HG03045 (cell line): ENCODE measurements at regions not wholly inside any gene's neighbourhood (a gene's known extent, or its start where the extent isn't known, plus 50 kb on each side); places are given as distances from the start of the nearest gene placed in this dataset.

Experiments used
- ATAC-seq: cut with Tn5 transposase; IDR thresholded peaks from one replicate; pipeline ENCODE4 v1.9.1; 2021; ENCODE audit warnings: mild to moderate bottlenecking, moderate library complexity; ENCODE audit not compliant: unreplicated experiment

DNA sequence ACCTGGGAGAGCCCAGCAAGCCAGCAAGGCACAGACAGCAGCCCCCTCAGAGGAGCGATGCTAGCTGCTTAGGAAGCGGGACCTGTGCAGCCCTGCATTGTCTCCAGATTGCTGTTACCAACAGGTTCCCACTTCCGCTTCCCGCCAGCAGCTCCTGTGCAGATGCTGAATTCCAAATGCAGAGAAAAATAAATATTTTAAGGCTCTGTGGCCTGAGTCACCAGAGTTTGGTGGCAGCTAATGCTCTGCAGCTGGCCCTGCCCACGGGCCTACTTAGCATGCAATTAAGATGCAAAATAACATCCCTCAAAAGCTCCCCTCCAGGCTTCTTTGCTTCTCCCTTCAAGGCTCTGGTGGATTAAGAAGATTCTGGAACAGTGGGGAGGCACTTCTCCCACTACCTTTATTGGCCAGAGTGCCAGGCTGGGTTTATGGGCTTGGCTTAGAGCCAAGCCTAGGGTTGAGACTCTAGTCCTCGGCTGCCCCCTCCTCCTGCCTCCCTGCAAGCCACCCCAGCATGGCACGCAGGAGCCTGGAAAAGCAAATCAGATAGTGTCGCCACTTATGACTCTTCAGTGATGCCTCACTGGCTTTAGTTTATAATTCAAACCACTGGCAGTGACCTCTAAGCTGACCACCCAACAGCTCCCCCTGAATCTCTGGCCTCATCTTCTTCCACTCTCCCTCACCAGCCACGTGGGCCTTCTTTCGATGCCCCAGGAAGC lies 207.1 kb upstream of the ZC3H12A start:
- ATAC-seq, result no peak

DNA sequence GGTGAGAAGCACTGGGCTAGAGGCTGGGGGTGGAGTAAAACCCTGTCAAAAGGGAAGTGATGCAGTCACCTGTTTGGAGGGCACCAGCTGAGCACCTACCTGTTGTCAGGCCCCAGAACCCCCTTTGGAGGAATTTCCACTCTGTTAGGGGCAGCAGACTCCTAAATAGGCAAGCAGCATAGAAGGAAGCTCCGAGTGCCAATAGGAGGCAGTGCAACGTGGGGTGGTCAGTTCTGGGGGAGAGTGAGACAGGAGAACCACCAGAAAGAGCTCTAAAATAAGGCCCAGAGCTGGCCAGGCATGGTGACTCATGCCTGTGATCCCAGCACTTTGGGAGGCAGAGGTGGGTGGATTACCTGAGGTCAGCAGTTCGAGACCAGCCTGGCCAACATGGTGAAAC lies 203.7 kb upstream of the ZC3H12A start:
- ATAC-seq, result no peak

DNA sequence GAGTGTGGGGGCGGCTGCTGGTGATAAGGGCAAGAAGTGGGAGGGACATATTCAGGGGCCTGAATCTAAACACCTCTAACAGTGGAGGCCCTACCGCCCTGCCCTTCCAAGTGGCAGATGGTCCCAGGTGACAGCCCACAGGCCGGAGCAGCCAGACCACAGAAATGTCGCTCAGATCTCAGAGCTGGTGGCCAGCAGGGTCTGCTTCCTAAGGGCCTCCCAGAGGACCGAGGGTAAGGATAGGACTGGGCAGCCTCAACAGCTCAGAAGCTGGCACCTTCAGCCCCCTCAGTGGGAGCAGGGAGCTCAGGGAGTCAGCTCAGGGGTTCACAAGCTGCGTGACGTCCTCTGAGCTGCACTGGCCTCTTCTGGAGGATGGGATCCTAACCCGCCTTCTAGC lies 201.8 kb upstream of the ZC3H12A start:
- no peak for ATAC-seq

DNA sequence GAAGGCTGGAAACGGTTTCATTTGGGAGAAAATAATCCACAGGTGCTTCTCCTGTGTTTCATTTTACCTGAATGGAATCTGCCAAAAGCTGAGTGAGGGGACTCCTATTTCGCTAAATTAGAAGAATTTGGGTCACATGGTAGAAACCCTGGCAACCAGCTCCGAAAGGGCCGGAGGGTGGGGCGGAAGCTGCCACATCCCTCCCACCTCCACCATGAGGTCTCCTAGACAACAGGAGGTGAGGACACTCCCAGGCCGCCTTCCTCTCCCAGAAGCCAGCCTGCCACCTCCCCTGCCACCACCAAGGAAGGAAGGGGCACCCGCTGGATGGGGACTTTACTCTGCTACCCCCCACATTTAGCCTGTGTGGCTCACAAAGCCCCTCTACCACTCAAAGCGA lies 199.9 kb upstream of the ZC3H12A start:
- no peak for ATAC-seq

DNA sequence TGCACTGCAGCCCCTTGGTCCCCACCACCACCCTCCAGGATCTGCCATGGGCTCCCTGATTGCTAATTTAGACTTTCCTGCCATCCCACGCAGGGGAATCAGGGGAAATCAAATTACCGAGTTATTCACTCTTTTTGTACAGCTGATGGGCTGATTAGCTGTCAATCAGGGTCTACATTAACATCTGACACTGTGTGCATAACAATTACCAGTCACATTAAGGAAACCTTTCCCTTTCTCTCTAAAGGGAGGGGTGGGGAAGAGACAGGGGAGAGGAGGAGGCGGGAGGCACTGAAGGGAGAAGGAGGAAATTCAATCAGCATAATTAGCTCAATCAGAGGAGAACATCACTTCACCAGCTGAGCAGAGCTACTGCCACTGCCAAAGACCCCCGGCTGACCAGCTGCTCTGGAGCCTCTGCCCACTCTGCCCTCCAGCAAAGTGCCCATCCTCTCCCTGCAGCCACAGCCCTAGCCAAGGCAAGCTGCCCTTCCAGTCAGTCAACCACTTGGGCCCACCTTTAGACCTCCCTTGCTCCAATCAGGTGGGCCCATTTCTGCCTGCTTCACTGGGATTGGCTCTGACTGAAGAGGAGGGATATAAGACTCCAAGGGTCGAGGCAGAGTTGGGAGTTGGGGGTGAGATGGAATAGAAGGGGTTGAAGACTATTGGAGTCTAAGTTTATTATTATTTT lies 199.3 kb upstream of the ZC3H12A start:
- ATAC-seq, result no peak

DNA sequence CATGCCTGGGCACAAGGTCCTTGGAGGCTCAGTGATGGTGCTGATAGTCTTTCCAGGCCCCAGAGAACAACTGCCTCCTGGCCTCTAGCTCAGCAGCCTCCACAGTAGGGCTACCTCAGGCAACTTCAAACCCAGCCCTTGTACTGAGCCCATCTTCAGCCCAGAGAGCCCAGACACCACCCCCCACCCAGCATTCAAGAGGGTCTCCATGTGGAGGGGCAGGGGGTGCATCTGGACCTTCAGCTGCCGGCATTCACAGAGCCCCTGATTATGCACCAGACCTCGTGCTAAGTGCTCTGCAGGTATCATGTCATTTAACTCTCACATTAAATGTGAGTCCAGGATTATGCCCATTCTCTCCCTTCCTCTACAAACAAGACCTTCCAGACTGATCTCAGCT lies 197.0 kb upstream of the ZC3H12A start:
- no peak for ATAC-seq

DNA sequence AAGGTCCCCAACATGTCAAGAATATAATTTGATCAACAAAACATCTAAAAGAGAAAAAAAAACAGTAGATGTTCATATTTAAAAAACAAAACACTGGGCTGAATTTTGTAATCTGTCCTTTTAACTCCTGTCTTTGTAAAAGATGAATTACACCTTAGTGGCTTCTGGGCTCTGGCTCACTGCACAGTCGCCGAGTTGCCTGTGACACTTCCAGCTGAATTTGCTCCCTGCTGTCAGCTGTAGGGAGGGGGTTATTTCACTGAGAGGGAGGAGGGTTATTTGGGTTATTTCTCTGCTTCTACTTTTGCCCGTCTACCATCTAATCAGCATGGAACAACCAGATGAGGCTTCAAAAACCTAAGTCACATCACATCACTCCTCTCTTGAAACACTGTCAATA lies 193.0 kb upstream of the ZC3H12A start:
- no peak for ATAC-seq

DNA sequence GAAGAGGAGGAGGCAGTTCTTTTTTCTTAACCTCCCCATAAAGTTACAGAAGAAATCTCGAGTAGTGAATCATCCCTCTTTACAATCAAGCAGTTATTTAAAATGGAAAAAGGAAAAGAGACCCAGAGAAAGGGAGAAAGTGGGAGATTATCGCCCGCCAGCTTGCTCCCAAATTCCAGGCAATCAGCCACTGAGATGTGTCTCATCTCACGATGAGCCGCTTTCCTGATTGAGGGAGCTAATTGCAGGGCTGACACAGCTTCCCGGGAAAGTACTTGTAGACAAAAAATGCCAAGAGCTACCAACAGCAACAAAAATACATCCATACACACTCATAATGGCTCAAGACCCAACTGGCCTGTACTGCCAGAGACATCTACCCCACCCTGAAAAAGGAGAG lies 191.6 kb upstream of the ZC3H12A start:
- ATAC-seq, result no peak

DNA sequence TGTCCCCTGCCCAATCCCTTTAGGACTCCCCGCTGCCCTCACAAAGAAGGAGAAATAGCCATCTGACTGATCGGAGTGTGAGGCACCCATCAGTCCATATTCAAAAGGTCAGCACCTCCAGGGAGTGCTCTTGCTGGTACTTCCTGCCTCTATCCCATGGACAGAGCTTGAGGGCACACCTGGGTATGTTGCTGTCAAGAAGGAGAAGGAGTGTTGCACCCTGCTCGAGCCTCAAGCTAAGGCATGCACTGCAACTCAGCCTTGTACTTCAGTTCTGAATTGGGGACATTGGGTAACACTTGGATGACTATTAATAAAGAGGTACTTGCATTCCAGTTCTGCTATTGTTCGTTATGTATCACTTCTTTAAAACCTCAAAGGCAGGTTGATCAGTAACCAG lies 190.3 kb upstream of the ZC3H12A start:
- ATAC-seq, result no peak

DNA sequence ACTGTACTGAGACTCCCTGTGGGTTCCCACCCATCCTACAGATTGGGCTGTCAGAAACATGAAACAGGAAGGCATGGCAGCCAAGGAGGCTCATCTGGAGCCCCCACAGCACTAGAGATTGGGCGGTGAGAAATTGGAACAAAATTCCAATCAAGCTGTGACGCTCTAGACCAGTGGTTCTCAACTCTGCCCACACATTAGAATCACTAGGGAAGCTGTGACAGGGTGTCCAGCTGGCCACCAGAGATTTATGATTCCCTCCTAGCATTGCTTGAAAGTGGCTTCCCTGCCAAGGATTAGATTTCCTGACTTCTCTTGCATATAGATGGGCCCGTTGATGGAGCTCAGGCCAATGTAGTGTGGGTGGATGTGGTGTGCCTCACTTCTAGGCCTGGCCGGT lies 187.5 kb upstream of the ZC3H12A start:
- no peak for ATAC-seq

DNA sequence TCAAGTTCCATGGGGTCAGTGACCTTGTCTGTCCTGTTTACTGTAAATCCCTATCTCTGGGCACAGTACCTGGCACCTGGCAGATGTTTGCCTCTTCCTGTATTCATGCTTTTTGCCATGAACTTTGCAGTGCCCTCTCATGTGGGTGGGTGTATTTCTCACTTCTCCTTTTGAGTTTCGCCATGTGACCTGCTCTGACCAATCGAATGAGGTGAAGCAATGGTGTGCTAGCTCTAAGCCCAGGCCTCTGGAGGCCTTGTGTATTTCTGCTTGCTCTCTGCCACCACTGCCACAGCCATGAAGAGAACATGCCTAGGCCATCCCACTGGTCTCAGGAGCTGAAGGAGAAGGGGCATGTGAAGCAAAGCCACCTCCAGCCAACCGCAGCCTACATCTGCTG lies 185.5 kb upstream of the ZC3H12A start:
- peak; percentile 95 for ATAC-seq

DNA sequence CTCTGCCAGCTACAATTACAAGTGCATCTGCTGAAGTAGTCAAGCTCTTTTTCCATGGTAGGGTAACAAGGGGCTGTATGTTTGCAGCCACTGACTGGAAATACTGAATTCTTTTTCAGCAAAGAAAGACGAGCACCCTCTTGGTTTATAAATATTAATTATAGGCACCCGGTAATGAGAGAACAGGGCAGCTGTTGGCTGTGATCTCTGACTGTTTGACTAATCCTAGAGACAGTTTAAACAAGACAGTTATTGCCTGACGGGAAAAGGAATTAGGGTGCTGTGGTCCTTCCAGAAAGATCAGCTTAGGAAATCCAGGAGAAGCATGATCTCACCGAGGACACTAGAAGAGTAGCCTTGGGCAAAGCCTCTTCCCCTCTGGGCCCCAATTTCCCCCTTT lies 183.7 kb upstream of the ZC3H12A start:
- ATAC-seq, result no peak

DNA sequence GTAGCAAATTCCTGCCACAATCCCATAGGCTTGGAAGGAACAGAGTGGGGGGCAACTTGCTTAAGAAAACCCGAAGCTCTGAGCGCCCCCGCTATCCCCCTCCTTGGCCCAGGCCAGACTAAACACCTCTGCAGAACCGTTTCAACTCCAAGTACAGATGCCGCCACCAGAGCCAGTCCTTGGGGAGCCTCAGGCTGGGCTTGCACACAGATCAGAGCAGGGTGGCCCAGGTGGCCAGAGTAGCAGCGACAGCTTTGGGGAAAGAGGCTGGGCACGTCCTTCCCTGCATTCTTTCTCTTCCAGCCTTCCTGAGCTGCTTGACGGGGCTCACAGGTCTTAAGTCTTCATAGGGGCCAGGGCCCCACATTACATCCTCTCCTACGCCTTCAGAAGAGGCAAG lies 181.6 kb upstream of the ZC3H12A start:
- ATAC-seq, result no peak

DNA sequence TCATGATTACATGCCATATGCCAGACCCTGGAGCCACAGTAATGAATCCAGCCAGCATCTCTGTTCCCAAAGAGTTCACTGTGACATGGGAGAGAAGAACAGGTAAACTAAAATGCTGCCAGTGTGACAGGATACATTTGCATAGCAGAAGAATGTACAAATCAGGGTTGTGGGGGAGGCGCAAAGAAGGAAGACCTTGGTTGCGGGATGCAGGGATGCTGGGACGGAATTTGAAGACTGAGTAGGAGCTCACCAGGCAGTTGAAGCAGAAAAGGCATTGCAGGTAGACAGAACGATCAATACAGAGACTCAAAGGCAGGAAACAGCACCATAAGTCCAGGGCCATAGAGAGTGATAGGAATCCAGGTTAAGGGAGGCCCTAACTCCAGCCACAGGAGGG lies 180.3 kb upstream of the ZC3H12A start:
- no peak for ATAC-seq

DNA sequence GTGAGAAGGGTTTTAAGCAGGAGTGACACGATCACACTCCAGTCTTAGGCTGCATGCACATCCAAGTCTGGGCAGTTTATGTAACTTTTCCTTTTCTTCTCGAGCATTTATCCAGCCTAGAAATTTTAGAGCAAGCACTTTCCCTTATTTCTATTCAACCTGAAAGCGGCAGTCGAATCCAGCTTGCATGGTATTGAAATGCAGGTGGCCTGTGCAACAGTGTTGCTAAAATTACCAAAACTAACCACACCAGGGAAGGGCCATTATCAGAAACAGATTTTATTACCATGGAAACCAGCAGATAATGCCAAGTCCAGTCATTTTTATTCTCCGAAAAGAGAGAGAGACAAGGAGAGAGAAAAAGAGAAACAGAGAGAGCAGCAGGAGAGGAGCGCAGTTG lies 179.9 kb upstream of the ZC3H12A start:
- ATAC-seq, result no peak

DNA sequence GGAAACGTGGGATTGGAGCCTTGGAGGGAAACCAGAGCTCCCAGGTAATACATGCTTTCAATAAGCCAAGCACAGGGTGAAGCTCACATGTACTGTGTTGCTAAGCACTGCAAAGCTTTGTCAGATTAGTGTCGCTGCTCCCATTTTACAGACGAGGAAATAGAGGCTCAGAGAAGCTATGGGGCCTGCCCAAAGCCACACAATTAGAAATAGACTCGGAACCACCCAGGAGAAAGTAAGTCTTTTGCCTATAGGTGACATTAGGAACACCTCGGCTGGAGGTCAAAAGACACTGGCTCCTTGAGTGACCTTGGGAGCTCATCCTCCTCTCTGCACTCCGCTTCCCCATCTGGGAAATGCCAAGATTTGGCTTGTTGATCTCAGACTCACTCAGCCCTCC lies 175.6 kb upstream of the ZC3H12A start:
- no peak for ATAC-seq

DNA sequence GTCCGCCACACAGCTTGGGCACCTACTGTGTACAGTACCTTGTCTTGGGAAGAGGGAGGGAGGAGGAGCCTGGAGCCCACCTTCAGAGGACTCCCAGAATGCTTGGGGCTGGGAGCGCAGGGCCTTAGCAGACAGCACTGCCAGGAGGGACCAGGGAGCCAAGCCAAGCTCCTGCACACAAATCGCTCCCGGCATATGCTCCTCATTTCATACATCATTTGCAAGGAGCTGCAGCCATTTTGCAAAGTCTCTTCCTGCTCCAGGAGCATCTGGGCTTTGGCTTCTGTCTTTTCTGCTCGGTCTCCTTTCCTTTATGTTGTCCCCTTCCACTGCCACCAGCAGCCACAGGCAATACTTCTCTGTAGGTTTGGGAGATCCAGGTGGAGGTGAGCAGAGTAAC lies 175.2 kb upstream of the ZC3H12A start:
- no peak for ATAC-seq

DNA sequence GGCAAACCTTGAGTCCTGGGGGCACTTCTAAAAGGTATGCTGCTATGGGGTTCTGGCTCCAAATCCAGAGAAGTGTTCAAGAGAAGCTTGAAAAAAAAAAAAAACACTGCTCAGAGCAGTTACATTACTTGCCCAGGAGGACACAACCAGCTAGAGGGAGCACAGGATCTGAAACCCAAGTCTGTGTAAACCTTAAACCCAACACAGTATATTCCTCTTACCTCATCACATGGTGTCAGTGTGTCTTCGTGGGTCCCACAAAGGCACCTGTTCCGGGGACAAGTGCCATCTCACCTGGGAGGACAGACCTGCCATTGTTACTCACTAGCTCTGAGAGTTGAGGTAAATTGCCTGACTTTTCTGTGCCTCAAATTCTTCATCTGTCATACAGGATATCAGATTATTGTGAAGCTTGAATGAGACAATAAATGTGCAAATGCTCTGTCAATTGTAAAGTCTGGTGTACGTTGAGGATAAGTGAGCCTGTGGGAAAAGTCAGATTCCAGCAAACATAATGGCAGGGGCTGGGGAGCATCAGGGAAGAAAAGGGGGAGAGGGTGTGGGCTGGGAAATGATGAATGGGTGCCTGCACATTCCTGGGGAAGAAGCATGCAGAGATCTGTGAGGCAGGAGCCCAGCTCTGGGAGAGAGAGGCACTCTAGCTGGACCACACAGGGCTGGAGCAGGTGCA lies 170.4 kb upstream of the ZC3H12A start:
- no peak for ATAC-seq

DNA sequence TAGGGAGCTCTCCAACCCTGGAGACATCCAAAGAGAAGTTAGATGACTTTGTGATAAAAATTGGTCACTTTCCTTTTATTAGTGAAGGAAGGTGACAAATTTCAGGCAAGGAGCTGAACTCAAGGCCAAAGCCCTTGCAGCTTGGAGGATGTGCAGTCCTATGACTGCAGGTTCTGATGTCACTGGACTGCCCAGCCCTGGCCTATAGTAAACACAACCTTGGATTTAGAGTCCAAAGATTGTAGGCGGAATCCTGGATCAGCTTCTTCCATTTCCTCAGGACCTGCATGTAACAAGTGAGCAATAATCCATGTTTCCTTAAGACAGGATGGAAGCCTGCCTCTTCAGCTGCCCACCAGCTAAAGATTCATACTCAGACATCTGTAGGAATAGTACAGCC lies 169.3 kb upstream of the ZC3H12A start:
- no peak for ATAC-seq

DNA sequence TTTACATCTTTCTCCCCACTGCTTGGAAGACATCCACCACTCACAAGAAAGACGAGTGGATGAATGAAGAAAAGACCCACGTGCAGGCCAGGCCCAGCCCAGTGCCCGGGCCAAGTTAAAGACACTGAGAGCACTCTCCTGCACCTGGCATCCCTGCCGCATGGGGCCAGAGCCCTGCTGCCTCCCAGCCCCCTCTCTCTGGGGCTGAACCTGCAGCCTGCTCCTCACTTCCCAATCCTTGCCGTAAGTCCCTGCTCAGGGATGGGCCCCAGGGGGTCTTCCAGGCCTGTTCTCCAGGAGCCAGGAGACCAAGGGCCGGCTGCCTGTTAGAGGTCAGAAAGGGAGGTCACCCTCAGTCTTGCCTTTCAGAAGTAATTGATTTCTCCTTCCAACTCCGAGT lies 168.5 kb upstream of the ZC3H12A start:
- ATAC-seq, result no peak

DNA sequence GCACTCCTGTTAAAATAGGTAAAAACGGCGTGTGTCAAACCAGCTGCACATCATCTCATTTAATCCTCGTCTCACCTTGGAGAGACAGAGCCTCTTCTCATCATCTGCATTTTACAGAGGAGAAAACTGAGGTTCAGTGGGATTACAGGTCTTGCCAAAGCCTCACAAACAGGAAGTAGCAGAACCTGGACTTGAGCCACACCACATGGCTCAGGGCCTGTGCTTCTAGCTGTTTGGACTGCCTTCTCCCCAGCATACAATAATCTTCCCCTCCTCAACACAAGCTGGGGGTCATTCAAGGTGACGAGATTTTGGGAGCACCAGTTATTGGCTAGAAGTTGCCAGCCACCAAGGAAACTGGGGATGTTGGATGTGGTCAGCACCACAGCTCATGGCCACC lies 167.9 kb upstream of the ZC3H12A start:
- ATAC-seq, result no peak

DNA sequence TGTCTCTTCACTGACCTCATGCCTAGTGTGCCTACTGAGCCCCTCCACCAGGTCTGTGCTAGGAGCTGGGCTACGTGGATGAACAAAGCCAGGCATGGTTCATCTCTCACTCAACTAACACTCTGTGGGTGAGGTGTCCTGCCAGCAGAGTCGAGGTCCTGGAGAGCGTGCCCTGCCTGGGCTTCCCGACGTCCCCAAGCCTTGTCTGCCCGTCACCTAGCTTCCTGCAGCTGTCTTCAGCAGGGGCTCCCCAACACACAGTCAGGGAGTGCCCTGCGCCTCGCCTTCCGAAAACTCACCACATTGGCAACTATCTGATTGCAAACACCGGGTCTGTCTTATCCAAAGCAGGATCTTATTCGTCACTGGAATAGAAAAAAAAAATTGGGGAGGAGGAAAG lies 167.5 kb upstream of the ZC3H12A start:
- no peak for ATAC-seq
